Liver (tissue), 3 donors: ENCODE measurements at regions not wholly inside any gene's neighbourhood (a gene's known extent, or its start where the extent isn't known, plus 50 kb on each side); places are given as distances from the start of the nearest gene placed in this dataset.

Source experiments
- ATF3 ChIP-seq: IDR thresholded peaks from 2 replicates; pipeline ENCODE4 v1.6.1; 2016; ENCODE audit warnings: antibody characterized with exemption
- CTCF ChIP-seq: fragments of 150-350 bp; IDR thresholded peaks from 2 replicates; pipeline ENCODE4 v1.5.1; 2017; ENCODE audit warnings: improper control_type of control experiment, low read depth, low read length; ENCODE audit not compliant: missing input control
- FOXA1 ChIP-seq: IDR thresholded peaks from 2 replicates; pipeline ENCODE4 v1.6.1; 2016; ENCODE audit warnings: antibody characterized with exemption
- GABPA ChIP-seq, 2 donors: IDR thresholded peaks in 1 of 2; conservative IDR thresholded peaks in 1 of 2; 2 replicates each; pipeline ENCODE4 v1.6.1; 2016; ENCODE audit warnings: antibody characterized with exemption in 2 of 2, mild to moderate bottlenecking in 1 of 2, moderate library complexity in 1 of 2
- HNF4A ChIP-seq, 2 donors: conservative IDR thresholded peaks; 2 replicates each; pipeline ENCODE4 v1.6.1; 2016; ENCODE audit warnings: antibody characterized with exemption in 2 of 2, mild to moderate bottlenecking in 2 of 2
- HNF4G ChIP-seq: IDR thresholded peaks from 2 replicates; pipeline ENCODE4 v1.6.1; 2016; ENCODE audit warnings: antibody characterized with exemption
- NR2F2 ChIP-seq: IDR thresholded peaks from 2 replicates; pipeline ENCODE4 v1.6.1; 2016; ENCODE audit warnings: antibody characterized with exemption
- RAD21 ChIP-seq, 2 donors: IDR thresholded peaks; 2 replicates each; pipeline ENCODE4 v1.6.1; 2016; ENCODE audit warnings: antibody characterized with exemption in 2 of 2, mild to moderate bottlenecking in 2 of 2
- SP1 ChIP-seq: IDR thresholded peaks from 2 replicates; pipeline ENCODE4 v1.6.1; 2018; ENCODE audit warnings: antibody characterized with exemption, mild to moderate bottlenecking
- TAF1 ChIP-seq: conservative IDR thresholded peaks from 2 replicates; pipeline ENCODE4 v1.6.1; 2016; ENCODE audit warnings: antibody characterized with exemption, mild to moderate bottlenecking
- YY1 ChIP-seq: IDR thresholded peaks from 2 replicates; pipeline ENCODE4 v1.6.1; 2016; ENCODE audit warnings: antibody characterized with exemption, mild to moderate bottlenecking
- TF ChIP-seq, protein P1 (sequence below): IDR thresholded peaks from 2 replicates; pipeline ENCODE4 v1.6.1; 2016; ENCODE audit warnings: antibody characterized with exemption, mild to moderate bottlenecking
- TF ChIP-seq, protein P2 (sequence below): IDR thresholded peaks from 2 replicates; pipeline ENCODE4 v1.6.1; 2016; ENCODE audit warnings: antibody characterized with exemption
- TF ChIP-seq, protein P3 (sequence below): IDR thresholded peaks from 2 replicates; pipeline ENCODE4 v1.6.1; 2016; ENCODE audit warnings: antibody characterized with exemption
- donor health status: healthy.
- donor health status: healthy.

- TF ChIP-seq ATF3 (no peak), CTCF (no peak), NR2F2 (no peak), TAF1 (no peak), FOXA1 (no peak), GABPA (IDR thresholded peaks at IDR 0.05 in 1 of 2, conservative IDR thresholded peaks at IDR 0.05 in 1 of 2) (no peak), RAD21 (IDR thresholded peaks at IDR 0.05) (no peak), SP1 (no peak), YY1 (no peak), HNF4G (no peak), HNF4A (conservative IDR thresholded peaks at IDR 0.05) (no peak)
- TF ChIP-seq, protein P1, sequence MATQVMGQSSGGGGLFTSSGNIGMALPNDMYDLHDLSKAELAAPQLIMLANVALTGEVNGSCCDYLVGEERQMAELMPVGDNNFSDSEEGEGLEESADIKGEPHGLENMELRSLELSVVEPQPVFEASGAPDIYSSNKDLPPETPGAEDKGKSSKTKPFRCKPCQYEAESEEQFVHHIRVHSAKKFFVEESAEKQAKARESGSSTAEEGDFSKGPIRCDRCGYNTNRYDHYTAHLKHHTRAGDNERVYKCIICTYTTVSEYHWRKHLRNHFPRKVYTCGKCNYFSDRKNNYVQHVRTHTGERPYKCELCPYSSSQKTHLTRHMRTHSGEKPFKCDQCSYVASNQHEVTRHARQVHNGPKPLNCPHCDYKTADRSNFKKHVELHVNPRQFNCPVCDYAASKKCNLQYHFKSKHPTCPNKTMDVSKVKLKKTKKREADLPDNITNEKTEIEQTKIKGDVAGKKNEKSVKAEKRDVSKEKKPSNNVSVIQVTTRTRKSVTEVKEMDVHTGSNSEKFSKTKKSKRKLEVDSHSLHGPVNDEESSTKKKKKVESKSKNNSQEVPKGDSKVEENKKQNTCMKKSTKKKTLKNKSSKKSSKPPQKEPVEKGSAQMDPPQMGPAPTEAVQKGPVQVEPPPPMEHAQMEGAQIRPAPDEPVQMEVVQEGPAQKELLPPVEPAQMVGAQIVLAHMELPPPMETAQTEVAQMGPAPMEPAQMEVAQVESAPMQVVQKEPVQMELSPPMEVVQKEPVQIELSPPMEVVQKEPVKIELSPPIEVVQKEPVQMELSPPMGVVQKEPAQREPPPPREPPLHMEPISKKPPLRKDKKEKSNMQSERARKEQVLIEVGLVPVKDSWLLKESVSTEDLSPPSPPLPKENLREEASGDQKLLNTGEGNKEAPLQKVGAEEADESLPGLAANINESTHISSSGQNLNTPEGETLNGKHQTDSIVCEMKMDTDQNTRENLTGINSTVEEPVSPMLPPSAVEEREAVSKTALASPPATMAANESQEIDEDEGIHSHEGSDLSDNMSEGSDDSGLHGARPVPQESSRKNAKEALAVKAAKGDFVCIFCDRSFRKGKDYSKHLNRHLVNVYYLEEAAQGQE: no peak
- TF ChIP-seq, protein P2, sequence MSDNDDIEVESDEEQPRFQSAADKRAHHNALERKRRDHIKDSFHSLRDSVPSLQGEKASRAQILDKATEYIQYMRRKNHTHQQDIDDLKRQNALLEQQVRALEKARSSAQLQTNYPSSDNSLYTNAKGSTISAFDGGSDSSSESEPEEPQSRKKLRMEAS: no peak
- TF ChIP-seq, protein P3, sequence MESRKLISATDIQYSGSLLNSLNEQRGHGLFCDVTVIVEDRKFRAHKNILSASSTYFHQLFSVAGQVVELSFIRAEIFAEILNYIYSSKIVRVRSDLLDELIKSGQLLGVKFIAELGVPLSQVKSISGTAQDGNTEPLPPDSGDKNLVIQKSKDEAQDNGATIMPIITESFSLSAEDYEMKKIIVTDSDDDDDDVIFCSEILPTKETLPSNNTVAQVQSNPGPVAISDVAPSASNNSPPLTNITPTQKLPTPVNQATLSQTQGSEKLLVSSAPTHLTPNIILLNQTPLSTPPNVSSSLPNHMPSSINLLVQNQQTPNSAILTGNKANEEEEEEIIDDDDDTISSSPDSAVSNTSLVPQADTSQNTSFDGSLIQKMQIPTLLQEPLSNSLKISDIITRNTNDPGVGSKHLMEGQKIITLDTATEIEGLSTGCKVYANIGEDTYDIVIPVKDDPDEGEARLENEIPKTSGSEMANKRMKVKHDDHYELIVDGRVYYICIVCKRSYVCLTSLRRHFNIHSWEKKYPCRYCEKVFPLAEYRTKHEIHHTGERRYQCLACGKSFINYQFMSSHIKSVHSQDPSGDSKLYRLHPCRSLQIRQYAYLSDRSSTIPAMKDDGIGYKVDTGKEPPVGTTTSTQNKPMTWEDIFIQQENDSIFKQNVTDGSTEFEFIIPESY: no peak
These were observed 356.6 kb upstream of the ROBO2 start for GRCh38 chr3:76683256-76683655.
